22Rv1 (cell line): ENCODE measurements at regions not wholly inside any gene's neighbourhood (a gene's known extent, or its start where the extent isn't known, plus 50 kb on each side); places are given as distances from the start of the nearest gene placed in this dataset.

ENCODE experiments used
- ZFX ChIP-seq: fragments of 450-650 bp; IDR thresholded peaks from 2 replicates; pipeline ENCODE4 v1.6.1; 2017; ENCODE audit warnings: antibody characterized with exemption, borderline replicate concordance
- TF ChIP-seq, protein P1 (sequence below): fragments of 450-650 bp; IDR thresholded peaks from 2 replicates; pipeline ENCODE4 v1.5.1; 2017; ENCODE audit warnings: mild to moderate bottlenecking

DNA sequence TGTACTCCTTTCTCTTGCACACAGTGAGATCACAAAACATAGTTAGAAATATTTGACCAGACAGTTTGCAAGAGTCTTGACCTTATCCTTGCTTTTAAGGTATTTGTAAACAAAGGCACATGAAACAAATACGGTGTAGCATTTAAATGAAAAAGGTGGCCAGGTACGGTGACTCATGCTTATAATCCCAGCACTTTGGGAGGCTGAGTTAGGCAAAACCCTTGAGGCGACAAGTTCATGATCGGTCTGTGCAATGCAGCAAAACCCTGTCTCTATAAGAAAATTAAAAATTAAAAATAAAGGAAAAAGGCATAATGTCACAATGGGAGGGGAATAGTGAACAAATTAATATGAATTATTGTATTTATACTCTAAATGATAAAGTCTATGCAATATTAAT is 109.5 kb upstream of the PIK3C3 start:
- TF ChIP-seq, protein P1, sequence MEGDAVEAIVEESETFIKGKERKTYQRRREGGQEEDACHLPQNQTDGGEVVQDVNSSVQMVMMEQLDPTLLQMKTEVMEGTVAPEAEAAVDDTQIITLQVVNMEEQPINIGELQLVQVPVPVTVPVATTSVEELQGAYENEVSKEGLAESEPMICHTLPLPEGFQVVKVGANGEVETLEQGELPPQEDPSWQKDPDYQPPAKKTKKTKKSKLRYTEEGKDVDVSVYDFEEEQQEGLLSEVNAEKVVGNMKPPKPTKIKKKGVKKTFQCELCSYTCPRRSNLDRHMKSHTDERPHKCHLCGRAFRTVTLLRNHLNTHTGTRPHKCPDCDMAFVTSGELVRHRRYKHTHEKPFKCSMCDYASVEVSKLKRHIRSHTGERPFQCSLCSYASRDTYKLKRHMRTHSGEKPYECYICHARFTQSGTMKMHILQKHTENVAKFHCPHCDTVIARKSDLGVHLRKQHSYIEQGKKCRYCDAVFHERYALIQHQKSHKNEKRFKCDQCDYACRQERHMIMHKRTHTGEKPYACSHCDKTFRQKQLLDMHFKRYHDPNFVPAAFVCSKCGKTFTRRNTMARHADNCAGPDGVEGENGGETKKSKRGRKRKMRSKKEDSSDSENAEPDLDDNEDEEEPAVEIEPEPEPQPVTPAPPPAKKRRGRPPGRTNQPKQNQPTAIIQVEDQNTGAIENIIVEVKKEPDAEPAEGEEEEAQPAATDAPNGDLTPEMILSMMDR, result no peak
- TF ChIP-seq ZFX, result no peak
